Testis (tissue), 2 donors: ENCODE measurements at regions not wholly inside any gene's neighbourhood (a gene's known extent, or its start where the extent isn't known, plus 50 kb on each side); places are given as distances from the start of the nearest gene placed in this dataset.

Experiments
- DNase-seq: peaks from one replicate; pipeline ENCODE4 v3.0.0-alpha.2; 2019
- H3K27ac ChIP-seq, 2 donors: fragments of 200-600 bp; sonication (generic); one replicate each; pipeline ENCODE4 v1.5.1; 2019
- H3K27me3 ChIP-seq: fragments of 200-600 bp; sonication (generic); one replicate; pipeline ENCODE4 v1.5.1; 2019
- H3K36me3 ChIP-seq: fragments of 200-600 bp; sonication (generic); one replicate; pipeline ENCODE4 v1.5.1; 2017; ENCODE audit warnings: low read depth; ENCODE audit errors: missing control alignments
- H3K4me1 ChIP-seq: fragments of 200-600 bp; sonication (generic); one replicate; pipeline ENCODE4 v1.5.1; 2019
- H3K4me3 ChIP-seq, 2 donors: fragments of 200-600 bp; sonication (generic); one replicate each; pipeline ENCODE4 v1.5.1; 2017 to 2019
- H3K9me3 ChIP-seq: fragments of 200-600 bp; sonication (generic); one replicate; pipeline ENCODE4 v1.5.1; 2017
- POLR2A ChIP-seq: fragments of 450-650 bp; IDR thresholded peaks from one replicate; pipeline ENCODE4 v1.6.1; 2017; ENCODE audit warnings: antibody characterized with exemption, mild to moderate bottlenecking, moderate library complexity
- WGBS, 2 donors: methylation state at CpG; one replicate each; pipeline ENCODE4 v1.1.5; 2018; 5-methylcytosine and 5-hydroxymethylcytosine counted together
- intact Hi-C: fragments of 100-400 bp; cut with DNase I; formaldehyde crosslinking; loops from one replicate; pipeline ENCODE4 v1.15.1; 2023; ENCODE audit warnings: low total_unique reads
- TF ChIP-seq, protein P1 (sequence below), 3 experiments: fragments of 450-650 bp in 2 of 3; fragments of 200-600 bp in 1 of 3; sonication (generic) in 1 of 3; IDR thresholded peaks; one replicate each; pipeline ENCODE4 v1.5.1; 2016 to 2019; ENCODE audit warnings: antibody characterized with exemption in 3 of 3, mild to moderate bottlenecking in 2 of 3, moderate library complexity in 1 of 3

DNA sequence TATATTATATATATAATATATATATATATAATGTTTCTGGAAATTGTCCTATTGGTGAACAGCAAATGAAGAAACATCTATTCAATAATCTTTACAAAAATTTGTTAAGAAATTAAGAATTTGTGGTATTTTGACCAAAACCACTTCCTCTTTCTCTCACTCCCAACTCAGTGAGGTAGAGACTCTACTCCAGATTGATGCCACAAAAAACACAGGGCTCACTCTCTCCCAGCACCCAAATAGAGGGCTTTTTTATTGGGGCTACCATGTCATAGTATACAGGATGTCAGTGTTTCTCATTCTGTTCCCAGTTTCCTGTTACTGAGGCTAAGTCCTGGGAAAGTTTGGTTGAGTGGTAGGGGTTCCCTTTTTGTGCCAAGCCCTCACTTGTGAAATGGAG, 1155.4 kb downstream of the BCL11A start:
- TF ChIP-seq POLR2A: no peak
- TF ChIP-seq, protein P1, sequence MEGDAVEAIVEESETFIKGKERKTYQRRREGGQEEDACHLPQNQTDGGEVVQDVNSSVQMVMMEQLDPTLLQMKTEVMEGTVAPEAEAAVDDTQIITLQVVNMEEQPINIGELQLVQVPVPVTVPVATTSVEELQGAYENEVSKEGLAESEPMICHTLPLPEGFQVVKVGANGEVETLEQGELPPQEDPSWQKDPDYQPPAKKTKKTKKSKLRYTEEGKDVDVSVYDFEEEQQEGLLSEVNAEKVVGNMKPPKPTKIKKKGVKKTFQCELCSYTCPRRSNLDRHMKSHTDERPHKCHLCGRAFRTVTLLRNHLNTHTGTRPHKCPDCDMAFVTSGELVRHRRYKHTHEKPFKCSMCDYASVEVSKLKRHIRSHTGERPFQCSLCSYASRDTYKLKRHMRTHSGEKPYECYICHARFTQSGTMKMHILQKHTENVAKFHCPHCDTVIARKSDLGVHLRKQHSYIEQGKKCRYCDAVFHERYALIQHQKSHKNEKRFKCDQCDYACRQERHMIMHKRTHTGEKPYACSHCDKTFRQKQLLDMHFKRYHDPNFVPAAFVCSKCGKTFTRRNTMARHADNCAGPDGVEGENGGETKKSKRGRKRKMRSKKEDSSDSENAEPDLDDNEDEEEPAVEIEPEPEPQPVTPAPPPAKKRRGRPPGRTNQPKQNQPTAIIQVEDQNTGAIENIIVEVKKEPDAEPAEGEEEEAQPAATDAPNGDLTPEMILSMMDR (IDR thresholded peaks at IDR 0.05): no peak
- H3K9me3 ChIP-seq: no peaks in the 10 kb centered on the region
- H3K27ac ChIP-seq: no peak overlapping the region
- H3K4me1 ChIP-seq: no peaks in the 10 kb centered on the region
- H3K36me3 ChIP-seq: no peaks in the 10 kb centered on the region
- no peaks in the 10 kb centered on the region for H3K27me3 ChIP-seq
- no peak overlapping the region for H3K4me3 ChIP-seq
- DNase-seq: no peak
- intact Hi-C loops: no loop called here

- Histone ChIP-seq H3K27ac (no peak overlapping the region), H3K36me3 (no peaks in the 10 kb centered on the region), H3K4me1 (no peaks in the 10 kb centered on the region), H3K4me3 (no peak overlapping the region), H3K27me3 (no peaks in the 10 kb centered on the region), H3K9me3 (no peaks in the 10 kb centered on the region)
- intact Hi-C loops: no loop called here
- TF ChIP-seq, protein P1 (IDR thresholded peaks at IDR 0.05): no peak
- no peak for TF ChIP-seq POLR2A
- WGBS, 2 donors: 91 to 98% methylated on average over 4 of the region's 4 CpGs
- DNase-seq: no peak
These were observed 1154.0 kb upstream of the FANCL start for GRCh38 chr2:59395119-59395518.

- intact Hi-C loops: no loop called here
- Histone ChIP-seq H3K4me1 (no peaks in the 10 kb centered on the region), H3K9me3 (no peaks in the 10 kb centered on the region), H3K27ac (no peak overlapping the region), H3K27me3 (no peaks in the 10 kb centered on the region), H3K4me3 (no peak overlapping the region), H3K36me3 (no peaks in the 10 kb centered on the region)
- WGBS, 2 donors: 91 to 95% methylated on average over 2 of the region's 2 CpGs
- TF ChIP-seq, protein P1 (IDR thresholded peaks at IDR 0.05): no peak
- TF ChIP-seq POLR2A: no peak
- DNase-seq: no peak
These were observed 1150.8 kb upstream of the FANCL start for GRCh38 chr2:59391896-59392295.

DNA sequence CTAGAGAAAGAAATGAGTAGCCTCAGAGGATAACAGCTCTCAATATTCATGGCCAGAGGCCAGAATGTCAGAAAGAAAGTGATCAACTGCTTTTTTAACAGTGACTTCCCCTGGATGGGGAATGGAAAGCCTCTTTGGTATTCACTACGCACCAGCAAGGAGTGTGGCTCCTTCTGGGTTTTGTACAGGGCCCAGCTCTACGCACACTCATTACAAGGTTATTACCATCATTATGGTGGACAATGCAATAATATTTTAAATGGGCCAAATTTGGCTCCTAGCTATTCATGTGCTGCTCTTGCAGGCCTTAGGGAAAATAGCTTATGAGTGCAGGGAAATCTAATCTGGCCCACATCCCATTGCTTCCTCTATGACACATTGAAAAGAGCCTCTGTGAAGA, 1149.5 kb upstream of the FANCL start:
- no peaks in the 10 kb centered on the region for H3K4me1 ChIP-seq
- no peaks in the 10 kb centered on the region for H3K36me3 ChIP-seq
- H3K27me3 ChIP-seq: no peaks in the 10 kb centered on the region
- DNase-seq: no peak
- no peaks in the 10 kb centered on the region for H3K9me3 ChIP-seq
- no peak overlapping the region for H3K27ac ChIP-seq
- WGBS, 2 donors: 90 to 96% methylated on average over 2 of the region's 2 CpGs
- TF ChIP-seq, protein P1 (IDR thresholded peaks at IDR 0.05): no peak
- TF ChIP-seq POLR2A: no peak
- H3K4me3 ChIP-seq: no peak overlapping the region
- intact Hi-C loops: no loop called here

DNA sequence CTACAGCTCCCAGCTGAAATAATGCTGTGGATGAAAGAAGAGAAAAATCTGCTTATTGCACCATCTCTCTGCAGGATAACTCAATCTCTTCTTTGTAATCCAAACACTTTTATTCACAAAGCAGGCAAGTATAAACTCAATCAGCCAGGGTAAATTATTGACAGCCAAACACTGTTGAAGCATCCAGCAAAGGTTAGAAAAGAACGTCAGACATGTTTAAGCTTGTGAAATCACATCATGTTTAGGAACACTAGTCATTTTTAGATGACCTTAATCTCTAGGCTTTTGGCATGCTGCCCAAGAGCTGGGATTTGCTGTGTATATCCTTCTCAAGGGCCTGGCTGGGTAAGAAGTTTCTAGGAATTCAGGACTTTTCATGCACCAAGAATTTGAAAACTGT, 1148.1 kb upstream of the FANCL start:
- H3K27ac ChIP-seq: no peak overlapping the region
- 34 to 42% methylated on average over 1 of the region's 1 CpG for WGBS, 2 donors
- no peak for TF ChIP-seq POLR2A
- TF ChIP-seq, protein P1 (IDR thresholded peaks at IDR 0.05): no peak
- no peaks in the 10 kb centered on the region for H3K4me1 ChIP-seq
- DNase-seq: no peak
- no peaks in the 10 kb centered on the region for H3K27me3 ChIP-seq
- no peak overlapping the region for H3K4me3 ChIP-seq
- intact Hi-C loops: no loop called here
- no peaks in the 10 kb centered on the region for H3K9me3 ChIP-seq
- no peaks in the 10 kb centered on the region for H3K36me3 ChIP-seq
